GM18951 (cell line): ENCODE measurements at regions not wholly inside any gene's neighbourhood (a gene's known extent, or its start where the extent isn't known, plus 50 kb on each side); places are given as distances from the start of the nearest gene placed in this dataset.

ENCODE experiments used
- POLR2A ChIP-seq: IDR thresholded peaks from 4 replicates; pipeline ENCODE4 v1.6.1; 2011; ENCODE audit warnings: mild to moderate bottlenecking; ENCODE audit not compliant: insufficient read length, insufficient read depth; ENCODE audit errors: extremely low read depth
- in situ Hi-C: fragments of 300-500 bp; cut with MboI; formaldehyde crosslinking; loops from one replicate; pipeline ENCODE4 v1.12.0; 2022; ENCODE audit warnings: low sequenced_read_pairs, mixed read lengths, inconsistent platforms; ENCODE audit not compliant: unreplicated experiment

DNA sequence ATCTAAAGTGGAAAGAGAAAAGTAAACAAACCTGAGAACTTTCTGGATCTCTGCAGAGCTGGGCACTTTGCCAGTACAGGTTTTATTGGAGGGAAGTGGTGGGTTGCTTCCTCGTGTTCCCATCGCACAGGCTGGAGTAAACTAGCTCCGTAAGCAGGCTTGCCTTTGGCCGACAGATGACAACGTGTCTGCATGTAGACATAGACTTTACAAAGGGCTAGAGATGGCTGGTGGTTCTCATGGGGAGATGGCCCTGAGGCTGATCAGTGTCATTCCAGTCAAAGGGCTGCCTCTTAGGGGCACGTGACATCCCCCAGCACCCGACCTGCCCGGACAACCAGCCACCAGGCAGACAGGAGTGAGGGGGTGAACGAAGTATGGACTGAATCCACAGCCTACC lies 98.8 kb downstream of the YTHDF1 start:
- in situ Hi-C loops, result no loop called here
- no peak for TF ChIP-seq POLR2A

DNA sequence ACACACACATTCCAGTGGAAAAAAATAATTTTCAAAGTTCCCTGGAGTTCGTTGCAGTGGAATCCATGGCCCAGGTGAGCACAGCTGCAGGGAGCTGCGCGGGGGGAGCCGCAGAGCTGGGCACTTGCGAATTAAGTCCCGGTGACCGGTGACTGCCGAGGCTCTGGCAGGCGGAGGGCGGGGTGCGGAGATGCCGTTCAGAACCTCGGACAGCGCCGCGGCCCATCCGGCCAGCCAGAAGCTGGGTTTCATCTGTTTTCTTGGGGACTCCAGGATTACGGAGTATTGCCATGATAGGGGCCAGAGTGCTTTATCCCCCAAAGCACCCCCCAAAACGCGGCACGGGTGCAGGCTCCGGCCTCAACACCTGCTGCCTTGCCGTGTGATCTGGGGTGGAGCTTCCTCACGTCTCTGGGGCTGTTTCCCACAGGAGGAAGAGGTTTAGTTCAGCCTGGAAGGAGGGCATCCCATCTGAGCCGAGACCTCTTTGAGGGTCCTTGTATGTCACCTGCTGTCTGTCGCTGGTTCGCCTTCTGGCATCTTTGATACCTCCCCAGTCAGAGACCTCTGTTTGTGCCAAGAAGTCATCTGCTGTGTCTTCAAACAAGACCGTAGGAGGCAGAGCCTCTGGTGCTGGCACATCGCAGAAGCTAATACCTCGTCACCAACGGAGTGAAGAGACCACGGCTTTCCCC lies 99.4 kb downstream of the YTHDF1 start:
- in situ Hi-C loops, result no loop called here
- TF ChIP-seq POLR2A, result no peak

DNA sequence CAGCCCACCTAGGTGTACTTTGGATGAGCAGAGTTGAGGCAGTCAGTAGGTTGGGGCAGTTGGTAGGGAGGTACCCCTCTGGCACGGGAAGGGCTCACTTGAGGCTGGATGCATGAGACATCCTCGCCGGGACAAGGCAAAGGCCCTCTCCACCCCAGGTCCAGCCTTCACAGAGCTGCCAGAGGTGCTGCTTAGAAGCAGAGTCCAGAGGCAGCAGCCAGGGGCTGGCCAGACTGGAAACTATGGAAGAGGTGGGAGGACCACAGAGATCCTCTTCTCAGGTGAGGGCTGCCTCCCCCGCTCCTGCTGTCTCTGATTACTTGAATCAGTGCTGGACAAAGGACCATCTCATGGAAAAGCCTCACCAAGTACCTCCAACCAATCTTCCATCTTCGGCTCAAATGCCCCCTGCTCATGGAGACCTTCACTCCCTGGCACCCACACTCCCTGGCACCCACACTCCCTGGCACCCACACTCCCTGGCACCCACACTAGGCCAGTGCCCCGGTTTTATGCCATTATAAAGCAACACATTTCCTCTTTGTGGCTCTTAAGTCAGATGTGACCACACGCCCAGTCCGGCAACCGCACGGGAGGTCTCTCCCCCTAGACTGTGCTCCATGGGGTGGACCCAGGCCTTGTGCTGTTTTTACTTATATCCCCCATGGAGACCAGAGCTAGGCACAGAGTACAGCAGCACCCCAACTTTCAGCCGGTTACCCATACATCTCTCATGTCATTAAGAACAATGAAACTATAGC lies 100.1 kb downstream of the YTHDF1 start:
- in situ Hi-C loops, result no loop called here
- no peak for TF ChIP-seq POLR2A

DNA sequence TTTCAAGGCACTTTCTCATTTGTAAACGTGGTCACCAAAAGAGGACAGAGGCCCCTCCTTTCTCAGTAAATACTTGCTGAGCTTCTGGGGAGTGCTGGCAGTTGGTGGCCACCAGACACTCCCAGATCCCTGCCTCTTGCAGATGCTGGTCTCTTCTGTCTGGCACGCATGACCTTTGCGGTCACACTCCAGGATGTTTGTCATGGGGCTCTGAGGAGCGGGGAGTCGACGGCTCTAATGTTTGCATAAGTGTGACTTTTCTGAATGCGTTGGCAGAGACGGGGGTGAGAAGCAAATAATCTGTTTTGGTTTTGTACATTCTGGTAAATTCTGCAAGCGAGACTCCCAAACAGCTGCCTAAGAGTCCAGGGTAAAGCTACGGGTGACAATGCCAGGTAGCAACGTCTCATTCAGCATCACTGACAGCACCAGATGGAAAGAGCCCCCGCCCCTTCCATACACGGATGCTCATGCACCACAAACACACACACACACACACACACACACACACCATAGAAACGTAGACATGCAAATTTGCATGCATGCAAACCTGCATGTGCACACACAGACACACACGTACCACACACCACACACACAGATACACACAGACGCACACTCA lies 101.1 kb downstream of the YTHDF1 start:
- in situ Hi-C loops, result no loop called here
- TF ChIP-seq POLR2A, result no peak

DNA sequence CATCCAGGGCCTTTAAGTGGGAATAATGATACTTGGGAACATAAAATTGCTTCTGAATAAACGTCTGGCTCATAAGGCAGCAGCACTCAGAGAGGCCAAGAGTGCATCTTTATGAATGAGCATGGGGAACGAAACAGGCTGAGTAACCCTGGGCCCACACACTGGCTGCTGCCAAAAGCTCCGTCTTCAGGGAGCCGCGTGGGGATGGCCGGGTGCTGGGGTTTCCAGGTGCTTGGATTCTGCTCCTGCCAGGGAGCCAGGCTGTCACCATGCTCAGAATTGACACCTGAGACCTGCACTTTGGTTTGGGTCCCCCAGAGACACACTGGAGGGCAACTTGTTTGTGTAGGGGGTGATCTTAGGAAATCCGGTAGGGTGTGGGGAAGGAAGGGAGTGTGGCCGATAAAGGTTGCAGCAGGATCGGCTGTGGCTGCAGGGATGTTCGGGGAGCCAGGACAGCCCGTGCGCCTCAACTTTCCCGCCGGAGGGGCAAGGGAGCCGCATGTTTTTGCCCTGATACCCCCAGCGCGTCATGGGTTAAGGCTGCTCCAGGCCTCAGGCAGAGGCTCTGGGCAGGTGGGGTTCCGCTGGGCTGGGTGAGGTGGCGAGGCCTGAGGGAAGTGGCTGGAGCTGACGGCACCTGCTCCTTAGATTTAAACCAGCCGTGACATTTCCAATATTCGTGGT lies 101.8 kb downstream of the YTHDF1 start:
- in situ Hi-C loops, result no loop called here
- TF ChIP-seq POLR2A, result no peak

GRCh38 chr20:63112491-63113219 lies 103.3 kb downstream of the YTHDF1 start:
- no peak for TF ChIP-seq POLR2A
- in situ Hi-C loops, result no loop called here

- no peak for TF ChIP-seq POLR2A
- in situ Hi-C loops, result no loop called here
Measured at GRCh38 chr20:63108247-63108646, 101.5 kb upstream of the BHLHE23 start.

- in situ Hi-C loops, result no loop called here
- no peak for TF ChIP-seq POLR2A
Measured at GRCh38 chr20:63107449-63108200, 100.9 kb upstream of the BHLHE23 start.

GRCh38 chr20:63106765-63107448 lies 100.1 kb upstream of the BHLHE23 start:
- TF ChIP-seq POLR2A, result no peak
- in situ Hi-C loops, result no loop called here

GRCh38 chr20:63106108-63106764 lies 99.5 kb upstream of the BHLHE23 start:
- in situ Hi-C loops, result no loop called here
- TF ChIP-seq POLR2A, result no peak

DNA sequence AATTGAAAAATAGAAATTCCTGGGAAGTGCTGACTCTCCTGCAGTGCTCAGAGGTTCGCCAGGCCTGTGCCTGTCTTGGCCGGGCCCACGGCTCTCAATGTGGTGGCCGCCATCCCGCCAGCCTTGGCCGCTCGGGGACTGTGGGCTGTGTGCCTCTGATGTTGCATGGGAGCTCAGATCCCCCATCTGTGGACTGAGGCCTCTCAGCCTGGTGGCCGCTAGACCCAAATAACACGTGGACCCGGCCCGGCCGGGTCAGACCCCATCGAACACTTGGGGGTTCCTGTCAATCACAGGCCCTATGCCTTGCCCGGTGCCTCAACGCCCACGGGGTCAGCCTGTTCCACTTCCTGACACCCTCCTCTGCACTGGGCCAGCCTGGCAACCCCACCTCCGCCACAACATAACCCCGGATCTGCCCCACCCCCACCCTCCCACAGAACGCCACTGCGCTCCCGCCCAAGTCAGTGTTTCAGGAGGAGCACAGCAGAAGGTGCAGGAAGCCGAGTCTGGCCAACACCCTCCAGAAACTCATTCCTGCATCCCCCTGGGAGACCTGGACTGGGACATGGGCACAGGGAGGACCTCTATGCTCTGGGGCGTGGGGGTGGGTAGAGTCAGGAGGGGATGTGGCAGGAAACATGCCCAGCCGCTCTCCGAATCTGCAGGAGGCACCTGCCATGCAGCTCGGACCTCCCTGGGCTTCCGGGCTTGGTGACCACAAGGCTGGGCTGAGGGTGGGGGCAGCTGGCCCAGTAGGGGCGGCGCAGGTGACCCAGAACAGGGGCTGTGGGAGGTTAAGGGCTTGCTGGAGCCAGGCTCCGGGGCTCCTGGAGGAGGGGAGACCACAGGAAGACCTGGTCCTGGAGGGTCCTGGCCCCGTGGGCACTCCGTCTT lies 98.7 kb upstream of the BHLHE23 start:
- in situ Hi-C loops, result no loop called here
- TF ChIP-seq POLR2A, result no peak
